ENCODE measurements at regions not wholly inside any gene's neighbourhood (a gene's known extent, or its start where the extent isn't known, plus 50 kb on each side); places are given as distances from the start of the nearest gene placed in this dataset.
A peak's percentile ranks its signal among the peaks of the same experiment; 100 is the strongest.
"Not testable (repeated sequence)": the region's sequence is repeated elsewhere in the genome, so short reads cannot be mapped to it uniquely, and the experiment has no call there.

DNA sequence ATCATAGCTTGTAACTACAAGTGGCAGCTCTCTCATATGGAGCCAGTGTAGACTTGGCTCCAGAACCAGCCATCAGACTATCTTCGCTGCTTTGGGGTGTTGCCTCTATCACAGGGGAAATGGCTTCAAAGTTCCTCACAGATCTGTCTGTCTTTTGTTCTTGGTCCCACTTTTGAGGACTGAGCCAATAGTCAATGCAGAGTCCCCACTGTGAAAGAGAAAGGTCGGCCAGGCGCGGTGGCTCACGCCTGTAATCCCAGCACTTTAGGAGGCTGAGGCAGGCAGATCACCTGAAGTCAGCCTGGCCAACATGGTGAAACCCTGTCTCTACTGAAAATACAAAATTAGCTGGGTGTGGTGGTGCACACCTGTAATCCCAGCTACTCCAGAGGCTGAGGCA lies 86.9 kb upstream of the FZD7 start:
- intact Hi-C loops (cut with DNase I); DNase-seq (ENCODE audit: missing footprints); ATAC-seq: not testable (repeated sequence)

DNA sequence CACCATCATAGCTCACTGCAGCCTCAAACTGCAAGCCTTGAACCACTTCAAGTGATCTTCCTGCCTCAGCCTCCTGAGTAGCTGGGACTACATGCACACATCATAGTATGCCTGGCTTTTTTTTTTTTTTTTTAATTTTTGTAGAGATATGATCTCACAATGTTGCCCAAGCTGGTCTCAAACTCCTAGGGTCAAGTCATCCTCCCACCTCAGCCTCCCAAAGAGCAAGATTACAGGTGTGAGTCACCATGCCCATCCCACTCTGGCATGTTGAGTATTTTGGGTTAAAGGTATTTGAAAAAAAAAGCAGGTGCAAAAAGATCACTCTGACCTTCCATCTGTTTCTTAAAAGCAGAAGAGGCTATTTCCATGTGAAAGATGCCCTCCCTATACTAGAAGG lies 86.4 kb upstream of the FZD7 start:
- DNase-seq (ENCODE audit: missing footprints) (no peak), ATAC-seq (no peak)
- intact Hi-C loops (cut with DNase I) = no loop called here

DNA sequence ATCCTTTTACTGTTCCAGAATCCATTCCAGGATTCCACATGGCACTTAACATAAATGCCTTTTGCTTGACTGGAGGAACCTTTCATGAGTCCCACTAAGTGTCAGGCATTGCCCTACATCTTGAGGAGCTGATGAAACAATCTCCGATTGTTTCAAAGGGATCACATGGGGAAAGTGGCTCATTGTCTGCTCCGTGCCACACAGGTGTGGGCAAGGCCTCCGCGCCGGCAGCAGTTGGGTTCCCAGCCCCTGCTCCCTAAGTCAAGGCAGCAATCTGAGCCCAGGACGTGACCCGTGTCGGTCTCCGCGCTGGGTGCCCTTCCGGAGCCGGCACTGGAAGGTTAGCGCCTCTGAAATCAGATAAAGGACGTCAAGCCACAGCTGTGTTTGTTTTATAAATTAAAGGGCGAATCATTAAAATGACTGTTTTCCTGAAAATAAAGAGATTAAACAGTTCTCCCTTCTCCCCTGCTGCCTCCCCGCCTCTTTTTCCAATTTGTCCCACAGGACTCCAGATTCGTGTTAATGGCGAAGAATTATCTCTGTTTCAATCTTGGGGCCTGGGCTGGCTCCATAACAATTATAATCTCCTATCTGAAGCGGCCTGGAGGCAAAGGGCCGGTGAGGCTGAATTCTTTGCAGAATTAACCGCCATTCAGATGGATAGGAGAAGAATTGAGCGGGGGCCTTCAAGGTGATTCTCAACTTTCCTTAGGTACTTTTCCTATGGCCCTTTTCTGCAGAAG lies 84.3 kb upstream of the FZD7 start:
- intact Hi-C loops (cut with DNase I) = no loop called here
- DNase-seq (ENCODE audit: missing footprints) (no peak), ATAC-seq (no peak)

DNA sequence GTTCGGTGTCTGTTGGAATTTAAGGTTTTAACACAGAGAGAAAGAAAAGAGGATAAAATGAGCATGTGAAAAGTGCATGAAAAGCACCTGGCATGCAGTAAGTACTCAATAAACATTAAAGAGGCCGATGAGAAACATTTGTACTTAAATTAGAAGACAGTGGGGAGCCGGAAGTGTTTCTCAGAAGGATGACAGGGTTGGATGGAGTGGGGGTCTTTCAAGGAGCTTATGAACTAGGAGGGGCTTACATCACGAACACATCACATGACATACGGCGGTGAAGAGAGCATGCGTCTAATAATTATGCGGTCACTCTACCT lies 83.8 kb upstream of the FZD7 start:
- intact Hi-C loops (cut with DNase I) = no loop called here
- ATAC-seq (no peak), DNase-seq (ENCODE audit: missing footprints) (no peak)

DNA sequence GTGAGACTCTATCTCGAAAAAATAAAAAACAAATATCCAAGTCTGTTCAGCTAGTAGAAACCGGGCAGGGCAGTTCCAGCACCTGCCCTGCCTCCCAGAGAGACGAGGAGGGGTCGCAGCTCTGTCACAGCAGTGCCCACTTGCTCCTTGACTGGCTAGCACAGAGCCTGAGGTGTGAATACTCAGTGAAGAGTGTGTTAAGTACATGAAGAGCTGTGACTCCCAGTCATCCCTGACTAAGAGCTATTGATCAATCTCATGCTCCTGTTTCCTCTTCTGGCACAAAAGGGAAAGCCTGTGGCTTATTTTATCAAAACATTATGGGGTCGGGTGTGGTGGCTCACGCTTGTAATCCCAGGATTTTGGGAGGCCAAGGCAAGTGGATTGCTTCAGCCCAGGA lies 83.0 kb upstream of the FZD7 start:
- intact Hi-C loops (cut with DNase I) = no loop called here
- ATAC-seq (no peak), DNase-seq (ENCODE audit: missing footprints) (no peak)

DNA sequence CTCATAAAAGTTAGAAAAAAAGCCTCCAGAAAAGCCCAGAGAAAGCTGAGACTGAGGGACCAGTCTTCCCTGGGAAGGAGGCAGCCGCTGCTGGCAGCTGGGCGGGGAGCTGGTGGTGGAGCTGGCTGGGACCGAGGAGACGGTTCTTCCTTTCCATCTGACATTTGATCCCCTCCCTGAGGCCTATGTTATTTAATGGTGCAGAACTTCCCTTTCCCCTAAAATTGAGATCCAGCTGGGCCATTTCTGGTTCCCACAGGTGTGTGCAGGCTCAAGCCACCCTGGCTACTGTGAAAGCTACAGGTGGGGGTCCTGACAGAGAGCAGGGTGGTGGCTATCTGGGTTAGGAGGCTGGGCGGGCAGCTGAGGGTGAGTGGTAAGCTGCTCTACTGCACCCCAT lies 81.5 kb upstream of the FZD7 start:
- no peak for DNase-seq (ENCODE audit: missing footprints)
- intact Hi-C loops (cut with DNase I) = no loop called here
- no peak for ATAC-seq

DNA sequence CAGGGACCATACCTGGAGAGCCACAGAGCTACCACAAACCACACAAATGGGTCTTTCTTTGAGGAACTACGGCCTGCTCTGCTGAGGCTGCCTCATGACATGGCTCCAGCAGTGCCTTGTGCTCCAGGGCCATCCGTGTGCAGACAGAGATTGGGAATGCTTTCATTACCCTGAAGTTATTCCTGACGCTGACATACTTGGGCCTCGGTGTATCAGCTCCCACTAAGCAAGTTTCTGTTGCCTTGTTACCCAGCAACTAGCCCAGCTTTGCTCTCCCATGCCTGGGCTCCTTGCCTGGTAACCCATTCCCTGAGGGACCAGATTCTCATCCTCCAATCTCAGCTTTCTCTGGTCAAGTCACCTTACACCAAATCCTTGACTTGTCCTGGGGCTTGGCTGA lies 80.3 kb upstream of the FZD7 start:
- peak; percentile 80 for ATAC-seq
- intact Hi-C loops (cut with DNase I) = no loop called here
- DNase-seq (ENCODE audit: missing footprints) = no peak

DNA sequence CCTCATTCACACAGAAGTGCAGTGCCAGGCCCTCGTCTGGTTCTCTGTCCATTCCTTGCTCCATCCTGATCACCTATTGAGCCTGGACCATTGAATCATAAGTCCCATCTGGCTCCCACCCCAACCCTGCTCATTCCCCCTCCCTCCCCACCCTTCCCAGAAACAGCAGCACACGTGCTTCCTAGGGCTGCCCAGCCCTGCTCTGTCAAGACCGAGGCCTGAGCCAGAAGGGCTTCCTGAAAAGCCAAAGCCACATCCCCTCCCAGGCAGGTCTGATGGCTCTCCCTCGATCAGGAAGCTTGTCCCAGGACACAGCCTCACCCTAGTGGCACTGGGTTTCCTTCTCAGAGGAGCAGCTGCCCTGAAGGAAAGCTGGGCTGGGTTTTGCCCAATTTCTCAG lies 79.8 kb upstream of the FZD7 start:
- ATAC-seq (no peak), DNase-seq (ENCODE audit: missing footprints) (no peak)
- intact Hi-C loops (cut with DNase I) = no loop called here

DNA sequence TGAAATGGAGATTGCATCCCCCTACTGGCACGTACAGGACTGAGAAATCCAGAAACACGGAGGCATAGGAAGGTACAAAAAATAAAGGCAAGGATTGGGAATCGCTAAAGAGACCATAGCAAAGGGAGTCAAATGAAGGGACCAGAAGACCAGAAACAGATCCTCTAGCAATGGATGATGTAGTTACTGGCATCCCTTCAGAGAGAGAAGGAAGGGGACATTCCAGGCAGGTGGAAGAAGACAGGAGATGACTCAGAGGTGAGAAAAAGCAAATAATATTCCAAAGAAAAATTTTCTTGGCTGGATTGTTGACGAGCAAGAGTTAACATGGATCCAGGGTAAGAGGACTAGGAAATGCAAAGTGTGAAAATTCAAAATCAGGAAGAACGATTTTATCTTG lies 78.4 kb upstream of the FZD7 start:
- ATAC-seq (no peak), DNase-seq (ENCODE audit: missing footprints) (no peak)
- intact Hi-C loops (cut with DNase I) = no loop called here

DNA sequence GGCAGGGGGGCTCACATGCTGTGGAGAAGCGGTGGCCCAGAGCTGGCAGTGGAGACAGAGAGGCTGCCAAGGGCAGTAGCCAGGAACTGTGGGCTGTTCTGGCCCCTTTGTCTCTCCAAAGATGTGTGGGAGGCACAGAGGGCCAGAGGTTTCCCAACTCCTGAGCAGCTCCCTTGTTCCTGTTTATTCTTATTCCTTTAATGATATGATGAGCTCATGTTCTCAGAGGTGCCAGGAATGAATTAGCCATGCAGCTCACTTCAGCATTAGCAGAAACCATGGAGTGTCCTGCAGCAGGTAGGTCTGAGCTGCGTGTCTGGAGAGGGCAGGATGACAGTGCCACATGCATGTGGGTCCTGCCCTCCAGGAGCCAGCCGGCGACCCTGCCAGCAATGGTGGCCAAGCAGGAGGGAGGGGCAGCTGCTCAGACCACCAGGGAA lies 77.9 kb upstream of the FZD7 start:
- no peak for DNase-seq (ENCODE audit: missing footprints)
- peak; percentile 52 for ATAC-seq
- intact Hi-C loops (cut with DNase I) = no loop called here

DNA sequence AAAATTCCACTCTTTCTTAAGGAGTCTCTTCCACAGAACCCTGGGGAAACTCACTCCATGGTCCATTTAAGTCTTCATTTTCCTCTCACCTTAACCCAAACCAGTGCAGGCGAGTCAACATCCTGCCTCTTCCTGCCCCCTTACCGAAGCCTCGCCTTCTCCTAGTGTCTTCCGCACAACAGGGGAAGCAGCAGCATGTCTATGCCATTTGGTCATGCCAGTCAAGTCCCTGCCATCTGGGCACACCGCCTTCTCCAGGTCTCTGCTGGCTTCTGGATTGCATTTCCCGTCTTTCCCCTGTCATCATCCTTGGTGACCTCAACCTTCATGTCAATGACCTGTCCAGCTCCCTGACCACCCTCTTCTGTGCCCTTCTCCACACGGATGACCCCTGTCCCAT lies 77.3 kb upstream of the FZD7 start:
- no peak for ATAC-seq

DNA sequence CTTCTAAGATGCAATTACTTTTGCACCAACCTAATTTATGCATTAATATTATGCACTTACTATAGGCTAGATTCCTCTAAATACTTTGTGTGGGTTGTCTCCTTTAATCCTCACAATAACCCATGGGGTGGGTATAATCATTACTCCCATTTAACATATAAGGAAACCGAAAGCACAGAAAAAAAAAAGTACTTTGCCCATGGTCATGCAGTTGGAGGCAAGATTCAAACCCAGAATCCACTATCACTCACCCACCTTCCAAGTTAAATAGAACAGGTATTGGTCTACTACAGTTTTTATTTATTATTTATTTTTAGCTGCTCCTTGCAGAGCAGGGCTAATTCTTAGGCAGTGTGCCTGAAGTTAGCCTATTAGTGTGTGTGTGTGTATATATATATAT lies 76.6 kb upstream of the FZD7 start:
- intact Hi-C loops (cut with DNase I) = no loop called here
- DNase-seq (ENCODE audit: missing footprints) = no peak
- ATAC-seq = no peak

More for the DNA sequence above, 77.3 kb upstream of the FZD7 start:
- intact Hi-C loops (cut with DNase I) = no loop called here
- DNase-seq (ENCODE audit: missing footprints) = no peak

DNA sequence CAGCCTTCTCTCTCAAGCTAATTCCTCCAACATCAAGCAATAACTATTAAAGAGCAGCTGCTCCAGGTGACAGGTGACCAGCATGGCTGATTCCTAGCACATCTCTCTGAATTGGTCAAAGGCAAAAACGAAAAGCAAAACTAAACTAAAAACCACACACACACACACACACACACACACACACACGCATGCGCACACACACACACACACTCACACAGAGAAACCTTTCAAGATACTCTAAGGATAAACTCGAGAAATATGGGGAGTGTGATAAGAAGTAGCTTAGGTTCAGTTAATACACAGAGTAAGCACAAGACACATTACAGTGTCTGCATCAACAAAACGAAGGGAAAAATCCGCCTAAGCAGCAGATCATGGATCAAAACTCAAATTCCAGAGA lies 74.5 kb upstream of the FZD7 start:
- intact Hi-C loops (cut with DNase I) = no loop called here
- DNase-seq (ENCODE audit: missing footprints) (no peak), ATAC-seq (no peak)

DNA sequence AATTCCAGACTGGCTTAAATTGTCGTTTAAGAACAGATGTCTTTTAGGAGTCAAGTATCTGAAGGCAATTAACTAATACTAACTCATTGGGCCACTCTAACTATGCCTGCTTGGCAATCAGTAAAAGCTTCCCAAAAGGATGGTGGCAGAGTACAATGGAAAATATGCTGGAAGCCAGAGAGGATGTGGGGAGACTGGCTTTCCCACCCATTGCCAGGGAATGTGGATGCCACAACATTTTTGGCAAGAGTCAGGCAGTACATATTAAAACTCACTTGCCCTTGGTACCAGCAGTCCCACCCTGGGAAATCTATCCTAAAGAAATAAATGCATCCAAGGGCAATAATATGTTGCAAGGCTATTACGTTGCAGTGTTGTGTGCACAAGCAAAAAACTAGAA lies 74.0 kb upstream of the FZD7 start:
- ATAC-seq (no peak), DNase-seq (ENCODE audit: missing footprints) (no peak)
- intact Hi-C loops (cut with DNase I) = no loop called here

DNA sequence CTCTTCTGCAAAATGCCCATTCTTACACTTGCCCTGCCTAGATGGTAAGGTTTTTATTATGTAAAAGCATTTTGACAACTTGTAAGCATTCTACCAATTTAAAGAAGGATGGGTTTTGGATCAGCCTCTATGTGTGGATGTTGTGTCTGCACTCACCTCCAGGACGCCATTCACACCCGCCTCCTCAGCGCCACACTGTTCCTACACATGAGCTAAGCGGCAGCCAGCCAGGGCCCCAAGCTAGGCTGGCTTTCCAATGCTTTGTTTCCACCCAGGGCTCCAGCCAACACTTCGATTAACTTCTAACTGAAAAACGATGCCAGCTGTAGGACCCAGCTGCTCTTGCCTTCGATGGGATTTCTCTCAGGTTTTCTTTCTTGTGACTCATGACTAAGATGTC lies 73.3 kb upstream of the FZD7 start:
- intact Hi-C loops (cut with DNase I) = no loop called here
- ATAC-seq (no peak), DNase-seq (ENCODE audit: missing footprints) (no peak)

DNA sequence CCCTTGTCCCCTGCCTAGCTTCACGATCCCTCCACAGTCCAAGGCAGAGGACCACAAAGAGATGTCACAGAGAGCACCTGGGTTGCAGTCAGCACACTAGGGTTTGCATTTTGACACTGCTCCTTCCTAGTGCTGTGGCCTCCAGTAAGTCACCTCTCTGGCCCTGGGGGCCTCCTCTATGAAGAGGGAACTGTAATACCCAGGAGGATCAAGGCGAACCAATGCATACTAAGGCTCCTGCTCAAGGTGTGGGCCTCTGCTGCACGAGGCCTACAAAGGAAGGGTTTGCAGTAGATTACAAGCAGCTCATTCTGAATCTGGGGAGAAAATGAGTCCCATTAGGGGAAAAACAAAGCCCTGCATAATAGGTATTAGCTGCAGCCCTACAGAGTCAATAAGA lies 72.3 kb upstream of the FZD7 start:
- ATAC-seq (no peak), DNase-seq (ENCODE audit: missing footprints) (no peak)
- intact Hi-C loops (cut with DNase I) = no loop called here

DNA sequence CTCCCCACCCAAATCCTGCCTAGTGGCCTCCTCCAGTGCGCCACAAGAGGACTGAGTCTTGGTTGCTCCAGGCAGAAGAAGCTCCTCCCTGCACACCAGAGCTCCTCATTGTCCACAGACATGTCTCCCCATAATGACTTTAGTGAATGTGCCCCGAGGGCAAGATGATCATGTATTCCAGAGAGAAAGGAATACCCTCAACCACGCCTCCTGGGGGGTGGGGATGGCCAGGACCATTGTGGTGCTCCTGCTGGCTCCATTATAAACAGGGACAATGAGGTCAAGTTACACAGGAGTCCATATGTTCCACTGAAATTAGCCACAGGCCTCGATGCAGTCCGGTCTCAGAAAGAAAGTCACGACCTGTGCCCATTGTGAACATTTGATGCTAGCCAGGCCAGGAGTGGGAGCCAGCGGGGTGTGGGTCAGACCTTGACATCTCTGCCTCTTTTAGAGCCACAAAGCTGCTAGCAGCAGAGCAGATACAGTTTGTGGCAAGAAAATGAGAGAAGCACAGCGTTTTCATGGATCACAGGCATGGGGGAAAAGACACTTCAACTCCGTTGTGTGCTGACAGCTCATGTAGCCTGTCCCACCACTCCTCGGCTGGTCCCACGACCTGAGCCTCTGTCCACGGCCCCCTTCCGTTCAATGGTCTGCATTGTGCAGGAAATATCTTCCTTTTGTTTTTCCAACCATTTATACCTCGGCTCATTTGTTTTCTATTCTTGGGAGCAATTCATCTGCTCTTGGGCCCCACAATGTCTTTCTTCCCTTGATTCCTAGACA lies 70.7 kb upstream of the FZD7 start:
- intact Hi-C loops (cut with DNase I) = no loop called here
- DNase-seq (ENCODE audit: missing footprints) (peak; percentile 21), ATAC-seq (no peak)

DNA sequence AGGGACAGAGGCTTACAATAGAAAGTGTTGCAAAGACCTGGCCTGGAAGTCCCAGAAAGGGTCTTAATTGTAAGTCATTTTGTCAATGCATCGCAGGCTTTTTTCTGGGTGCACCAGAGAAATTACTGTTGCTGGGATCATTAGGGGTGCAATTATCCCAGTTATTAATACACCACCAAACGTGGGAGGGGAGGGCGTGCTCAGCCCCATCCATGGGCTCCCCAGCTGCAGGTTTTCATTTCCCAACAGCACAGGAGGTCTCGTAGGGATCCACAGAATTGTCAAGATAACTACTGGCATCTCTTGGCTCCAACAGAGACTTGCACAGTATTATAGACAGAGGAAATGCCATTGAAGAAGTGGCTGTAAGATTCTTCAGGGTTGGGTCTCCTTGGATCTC lies 69.6 kb upstream of the FZD7 start:
- intact Hi-C loops (cut with DNase I) = no loop called here
- DNase-seq (ENCODE audit: missing footprints) = no peak
- ATAC-seq = no peak

DNA sequence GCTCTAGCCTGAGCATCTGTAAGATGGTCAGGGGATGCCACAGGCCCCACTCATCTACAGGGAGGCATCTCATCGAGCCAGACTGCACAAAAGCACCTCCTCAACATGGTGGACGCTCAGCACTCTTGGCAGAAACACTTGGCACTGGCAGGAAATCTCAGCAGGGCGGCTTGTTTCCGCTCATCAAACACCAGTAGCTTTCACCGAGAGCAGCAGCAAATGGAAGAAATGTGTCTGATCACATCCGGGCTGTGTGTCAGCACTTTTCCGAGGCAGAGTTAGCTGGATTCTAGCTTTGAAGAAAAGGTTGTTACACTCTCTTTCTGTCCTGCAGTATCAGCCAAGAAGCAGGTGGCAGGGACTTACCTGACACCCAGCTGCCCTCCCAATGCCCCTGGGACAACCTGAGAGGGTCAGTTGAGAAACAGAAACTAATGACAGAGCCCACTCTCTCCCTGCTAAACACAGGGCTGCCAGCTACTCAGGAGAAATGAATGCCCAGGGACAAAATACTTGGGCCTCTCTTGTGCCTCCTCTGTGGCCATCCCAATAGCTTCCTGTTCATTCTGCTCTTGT lies 68.9 kb upstream of the FZD7 start:
- DNase-seq (ENCODE audit: missing footprints) (no peak), ATAC-seq (no peak)
- intact Hi-C loops (cut with DNase I) = no loop called here

DNA sequence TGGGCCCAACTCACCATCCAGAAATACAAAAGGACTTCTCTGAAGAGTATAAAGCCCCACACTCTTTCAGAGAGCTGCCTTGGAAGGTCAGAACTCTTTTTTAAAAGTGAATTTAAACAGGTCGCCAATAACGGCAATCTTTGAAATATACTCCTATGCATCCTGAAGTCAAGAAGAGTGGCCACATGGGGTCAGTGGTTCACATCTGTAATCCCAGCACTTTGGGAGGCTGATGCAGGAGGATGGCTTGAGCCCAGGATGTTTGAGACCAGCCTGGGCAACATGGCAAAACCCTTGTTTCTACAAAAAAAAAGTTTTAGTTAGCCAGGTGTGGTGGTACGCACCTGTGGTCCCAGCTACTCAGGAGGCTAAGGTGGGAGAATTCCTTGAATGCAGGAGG lies 68.1 kb upstream of the FZD7 start:
- ATAC-seq = no peak
- intact Hi-C loops (cut with DNase I) = no loop called here
- DNase-seq (ENCODE audit: missing footprints) = no peak
